Renal pelvis (tissue), 1 donor: ENCODE measurements at regions not wholly inside any gene's neighbourhood (a gene's known extent, or its start where the extent isn't known, plus 50 kb on each side); places are given as distances from the start of the nearest gene placed in this dataset.

Experiments
- DNase-seq: peaks from one replicate; pipeline ENCODE4 v3.0.0-alpha.2; 2013

DNA sequence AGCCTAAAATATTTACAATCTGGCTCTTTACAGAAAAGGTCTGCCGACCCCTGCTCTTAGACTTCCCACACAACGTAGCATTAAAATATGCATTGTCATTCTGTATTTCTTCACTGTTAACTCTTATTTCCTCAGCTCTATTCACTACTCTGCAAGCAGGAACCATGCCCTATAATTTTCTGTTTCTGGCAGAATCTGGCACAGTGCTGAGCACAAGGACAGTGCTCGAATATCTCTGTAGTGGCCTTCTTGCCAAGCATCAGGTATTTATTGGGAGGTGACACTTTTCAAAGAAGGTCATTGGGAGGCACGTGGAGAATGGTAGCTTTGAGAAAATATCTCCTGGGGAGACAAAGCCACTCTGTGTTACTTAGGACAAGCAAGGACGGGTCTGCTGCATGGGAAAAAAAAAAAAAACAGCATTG lies 77.9 kb downstream of the PSMG1 start:
- no peak for DNase-seq

DNA sequence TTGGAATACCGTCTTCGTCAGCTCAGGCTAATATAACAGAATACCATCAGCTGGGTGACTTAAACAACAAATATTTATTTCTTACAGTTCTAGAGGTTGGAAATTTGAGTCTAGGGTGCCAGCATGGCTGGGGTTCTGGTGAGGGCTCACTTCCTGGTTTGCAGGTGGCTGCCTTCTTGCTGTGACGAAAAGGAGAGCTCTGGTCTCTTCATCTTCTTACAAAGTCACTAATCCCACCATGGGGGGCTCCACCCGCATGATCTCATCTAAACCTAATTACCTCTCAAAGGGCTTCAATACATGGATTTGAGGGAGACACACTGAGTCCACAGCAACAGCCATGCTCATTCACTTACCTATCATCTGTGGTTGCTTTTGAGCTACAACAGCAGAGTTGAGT lies 78.3 kb downstream of the PSMG1 start:
- no peak for DNase-seq

DNA sequence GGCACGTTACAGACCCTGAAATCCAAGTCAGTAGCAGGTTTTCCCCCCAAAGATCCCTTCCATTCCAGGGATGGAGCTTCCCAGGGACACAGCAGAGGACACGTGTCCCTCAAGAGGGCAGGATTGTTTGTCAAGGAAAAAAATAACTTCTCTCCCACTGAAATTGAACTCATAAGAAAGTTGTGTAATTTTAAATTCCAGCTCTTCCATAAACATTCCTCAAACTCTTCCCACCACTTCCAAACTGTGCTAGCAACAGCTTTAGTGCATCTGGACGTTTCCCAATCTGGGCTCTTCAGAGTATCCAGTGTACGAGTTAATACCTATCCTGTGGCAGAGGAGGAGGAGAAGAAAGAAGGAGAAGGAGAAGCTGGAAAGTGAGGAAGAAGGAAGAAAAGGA lies 79.6 kb downstream of the PSMG1 start:
- no peak for DNase-seq

DNA sequence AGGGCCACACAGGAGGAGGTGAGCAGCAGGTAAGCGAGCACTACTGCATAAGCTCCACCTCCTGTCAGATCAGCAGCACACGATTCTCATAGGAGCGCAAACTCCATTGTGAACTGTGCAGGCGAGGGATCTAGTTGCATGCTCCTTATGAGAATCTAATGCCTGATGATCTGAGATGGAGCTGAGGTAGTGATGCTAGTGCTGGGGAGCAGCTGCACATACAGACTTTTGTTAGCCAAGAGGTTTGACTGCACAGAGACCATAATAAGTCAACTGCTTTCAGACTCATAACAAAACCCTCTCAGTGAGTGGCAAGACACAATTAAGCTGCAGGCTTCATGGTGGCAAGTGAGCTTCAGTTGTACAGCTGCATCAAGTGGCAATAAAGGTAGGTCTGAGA lies 83.4 kb downstream of the PSMG1 start:
- no peak for DNase-seq

DNA sequence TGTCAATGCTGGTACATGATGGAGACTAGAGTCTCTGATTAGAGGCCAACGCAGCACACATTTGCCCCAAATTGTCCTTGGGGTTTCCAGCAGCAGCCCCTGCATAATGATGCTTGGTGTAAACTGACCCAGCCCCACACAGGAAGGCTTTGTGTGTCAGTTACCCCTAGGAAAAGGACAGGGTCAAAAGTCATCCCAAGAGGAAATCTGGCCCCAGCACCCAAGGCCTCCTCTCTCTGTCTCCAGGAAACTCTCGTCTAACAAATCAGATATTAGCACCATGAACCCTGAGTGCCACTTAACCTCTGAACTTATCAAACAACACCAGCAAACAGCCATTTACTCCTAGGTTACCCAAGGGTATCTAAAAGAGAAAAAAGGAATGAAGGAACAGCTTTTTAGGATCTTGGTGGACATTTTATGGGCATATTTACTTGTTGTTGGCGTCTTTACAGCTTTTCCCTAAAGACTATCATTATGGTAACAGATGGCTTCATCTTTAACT lies 84.5 kb downstream of the PSMG1 start:
- peak; percentile 79 for DNase-seq

DNA sequence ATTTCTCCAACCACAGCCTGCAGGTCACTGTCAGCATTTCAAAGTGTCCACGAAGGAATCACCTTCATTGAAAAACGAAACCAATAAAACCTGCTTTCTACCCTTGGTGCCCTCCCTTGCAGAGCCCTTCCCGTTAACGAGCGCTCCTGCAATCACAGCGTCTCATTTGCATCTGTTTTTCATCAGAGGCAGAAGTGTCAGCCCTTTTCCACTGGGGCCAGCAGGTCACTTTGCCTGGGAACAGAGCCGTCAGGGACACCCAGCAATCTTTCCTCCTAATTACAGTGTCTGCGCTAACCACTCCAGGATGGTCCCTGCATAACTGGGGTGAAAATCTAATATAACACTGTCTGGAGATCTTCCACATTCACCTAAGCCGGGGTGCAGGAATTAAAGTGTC lies 85.3 kb downstream of the PSMG1 start:
- no peak for DNase-seq

DNA sequence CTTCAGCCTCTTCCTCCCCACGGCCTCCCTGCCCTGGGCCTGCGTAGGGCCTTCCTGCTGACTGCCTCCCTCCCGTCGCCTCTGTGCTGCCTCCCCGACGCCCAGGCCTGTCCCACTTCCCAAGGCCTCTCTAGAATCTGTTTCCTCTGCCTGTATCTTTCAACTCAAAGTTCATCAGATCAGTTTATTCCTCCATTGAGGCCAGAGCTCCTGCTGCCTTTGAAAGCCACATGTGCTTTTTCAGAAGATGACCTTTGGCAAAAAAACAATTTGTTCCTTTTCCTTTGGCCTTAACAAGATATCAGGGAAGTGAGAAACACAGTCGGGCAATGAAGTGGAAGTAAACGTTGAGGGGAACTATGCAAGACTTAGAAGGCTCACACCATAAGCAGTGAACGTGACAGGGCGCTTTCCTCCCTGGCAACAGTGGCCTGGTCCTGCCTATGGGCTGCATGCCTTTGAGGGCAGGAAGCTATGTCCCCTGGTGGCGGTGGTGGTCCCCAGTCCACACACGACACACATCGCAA lies 85.9 kb downstream of the PSMG1 start:
- no peak for DNase-seq

DNA sequence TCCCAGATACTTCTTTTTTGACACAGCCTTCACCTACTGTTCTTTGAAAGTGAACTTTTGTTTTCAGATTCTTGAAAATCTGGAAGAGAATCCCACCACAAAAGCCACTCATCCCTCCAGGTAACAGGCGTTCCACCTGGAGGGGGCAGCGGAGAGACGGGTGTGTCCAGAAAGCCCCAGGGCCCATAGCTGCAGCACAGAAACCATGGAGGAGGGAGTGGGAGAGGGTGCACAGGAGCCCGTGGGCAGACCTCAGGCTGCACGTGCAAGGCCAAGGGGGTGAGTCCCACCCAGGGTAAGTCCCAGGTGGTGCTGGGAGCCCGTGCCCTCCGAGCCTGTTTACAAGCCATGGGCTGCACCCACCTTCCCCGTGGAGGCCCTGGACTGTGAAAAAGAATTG lies 86.5 kb downstream of the PSMG1 start:
- no peak for DNase-seq

DNA sequence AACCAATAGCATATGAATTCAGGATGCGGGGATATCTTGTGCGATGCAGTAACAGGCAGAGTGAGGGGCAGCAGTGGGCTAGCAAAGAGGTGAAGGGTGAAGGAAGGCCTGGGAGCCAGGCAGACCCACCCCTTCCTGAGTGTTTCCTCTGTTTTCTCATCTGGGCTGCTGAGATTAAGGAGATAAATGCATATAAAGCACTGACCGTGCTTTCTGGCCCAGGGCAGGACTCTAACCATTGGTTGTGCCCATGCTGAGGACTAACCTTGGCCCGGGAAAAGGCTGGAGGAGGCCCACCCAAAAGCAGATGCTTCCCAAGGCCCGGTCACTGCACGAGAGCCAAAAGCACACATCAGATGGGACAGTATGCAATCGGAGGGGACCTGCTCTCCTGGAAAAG lies 87.6 kb downstream of the PSMG1 start:
- no peak for DNase-seq

DNA sequence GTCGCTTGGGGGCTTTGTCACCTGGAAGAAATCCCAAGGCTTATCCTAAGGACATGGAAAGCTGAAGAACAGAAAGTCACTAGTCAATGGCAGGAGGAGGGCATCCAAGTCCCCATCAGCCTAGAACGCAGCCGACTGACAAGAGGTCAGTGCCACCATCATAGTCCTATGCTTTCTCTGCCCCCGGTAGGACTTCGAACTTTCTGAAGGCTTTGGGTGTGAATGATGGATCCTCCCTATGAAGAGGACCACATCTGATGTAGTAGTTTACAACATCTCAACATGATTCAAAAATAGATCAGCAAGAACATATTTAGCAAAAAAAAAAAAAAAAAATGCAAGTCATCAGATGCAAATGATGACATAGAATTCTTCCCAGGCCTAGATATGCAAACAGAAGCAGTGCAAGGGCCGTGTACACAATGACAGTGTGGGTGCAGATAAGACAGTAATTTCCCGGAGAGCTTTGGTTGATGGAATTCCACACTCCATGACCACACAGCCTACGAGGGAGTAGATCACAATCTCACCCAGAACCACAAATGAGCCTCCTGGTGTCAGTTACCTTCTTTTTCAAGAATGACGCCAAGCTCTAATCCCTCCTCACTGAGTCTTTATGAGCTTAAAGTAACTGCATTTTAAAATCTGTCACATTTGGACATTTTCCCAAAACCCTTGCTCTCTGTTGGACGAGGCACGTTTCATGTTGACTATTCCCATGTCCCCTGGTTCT lies 88.2 kb downstream of the PSMG1 start:
- no peak for DNase-seq

DNA sequence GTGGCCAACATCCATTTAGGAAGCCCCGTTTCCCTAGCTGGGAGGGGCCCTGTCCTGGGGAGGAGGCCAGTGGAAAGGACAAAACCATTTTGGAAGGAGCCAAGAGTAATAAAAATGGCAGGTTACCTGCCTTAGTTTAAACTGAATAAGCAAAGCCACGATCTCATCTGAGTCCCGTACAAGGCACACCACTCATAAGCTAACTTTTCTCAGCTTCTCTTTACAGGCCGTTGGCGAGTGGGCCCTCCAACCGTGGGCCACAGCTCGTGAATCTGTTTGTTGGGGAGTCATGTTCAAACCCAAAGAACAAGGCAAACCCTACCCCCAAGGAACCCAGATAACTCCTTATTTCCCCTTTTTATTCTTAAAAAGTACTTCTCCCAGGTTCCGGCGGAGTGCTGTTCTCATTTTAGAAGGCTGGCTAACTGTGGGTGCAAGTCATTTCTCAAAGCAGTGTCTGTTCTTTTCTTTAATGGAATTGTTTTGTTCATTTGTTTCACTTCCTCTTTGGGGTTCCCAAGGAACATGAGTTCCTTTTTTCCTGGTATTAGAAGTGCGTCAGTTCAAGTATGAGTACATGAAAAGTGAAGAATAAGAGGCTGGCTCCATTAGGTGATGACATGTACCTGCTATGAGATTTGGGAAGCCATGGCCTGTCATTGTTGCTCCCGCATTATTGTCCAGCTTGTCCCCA lies 89.0 kb downstream of the PSMG1 start:
- DNase-seq: no peak

DNA sequence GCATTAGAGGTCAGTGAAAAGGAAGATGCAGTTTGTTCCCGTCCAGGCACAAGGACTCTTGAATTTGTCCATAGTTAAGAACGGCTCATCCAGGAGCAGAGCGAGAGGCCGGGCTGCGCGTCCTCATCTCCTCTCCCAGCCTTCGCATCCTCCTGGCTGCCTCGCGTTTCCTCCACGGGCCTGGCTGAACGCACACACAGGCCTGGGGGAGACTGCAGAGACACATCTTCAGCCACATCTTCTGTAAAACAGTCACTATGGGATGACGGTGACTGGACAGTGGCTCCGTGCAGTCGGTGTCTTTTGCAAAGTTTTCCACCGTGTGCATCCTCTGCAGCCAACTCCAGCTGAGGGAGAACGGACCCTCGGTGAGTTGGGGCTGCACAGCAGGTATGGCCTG lies 89.7 kb downstream of the PSMG1 start:
- DNase-seq: no peak

DNA sequence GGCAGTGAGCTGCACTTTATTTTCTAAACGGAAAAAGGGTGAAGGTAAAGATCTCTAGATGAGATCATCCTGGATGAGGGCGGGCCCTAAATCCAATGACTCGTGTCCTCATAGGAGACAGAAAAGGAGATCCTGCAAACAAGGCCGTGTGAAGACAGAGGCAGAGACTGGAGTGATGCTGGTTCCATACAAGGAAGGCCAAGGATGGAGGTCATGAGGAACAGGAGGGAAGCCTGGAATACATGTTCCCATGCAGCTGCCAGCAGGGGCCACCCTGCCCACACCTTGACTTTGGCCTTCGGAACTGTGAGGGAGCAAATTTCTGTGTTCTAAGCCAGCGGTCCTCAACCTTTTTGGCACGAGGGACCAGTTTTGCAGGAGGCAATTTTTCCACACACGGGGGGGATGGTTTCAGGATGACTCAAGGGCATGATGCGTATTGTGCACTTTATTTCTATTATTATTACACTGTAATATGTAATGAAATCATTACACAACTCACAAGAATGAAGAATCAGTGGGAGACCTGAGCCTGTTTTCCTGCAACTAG lies 94.3 kb downstream of the PSMG1 start:
- no peak for DNase-seq

DNA sequence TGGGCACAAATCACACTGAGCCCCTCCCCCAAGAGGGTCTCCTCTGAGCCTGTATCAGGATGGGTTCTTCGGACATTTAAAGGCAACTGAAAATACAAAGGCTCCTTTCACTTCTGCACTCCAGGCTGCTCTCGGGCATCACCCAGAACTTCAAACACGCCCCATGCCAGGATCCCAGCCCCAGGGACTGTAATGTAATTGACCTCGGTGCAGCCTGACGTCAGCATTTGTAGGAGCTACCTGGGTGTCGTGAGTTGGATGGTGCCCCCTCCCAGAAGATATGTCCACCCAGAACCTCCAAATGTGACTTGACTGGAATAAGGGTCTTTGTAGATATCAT lies 95.2 kb downstream of the PSMG1 start:
- DNase-seq: no peak

DNA sequence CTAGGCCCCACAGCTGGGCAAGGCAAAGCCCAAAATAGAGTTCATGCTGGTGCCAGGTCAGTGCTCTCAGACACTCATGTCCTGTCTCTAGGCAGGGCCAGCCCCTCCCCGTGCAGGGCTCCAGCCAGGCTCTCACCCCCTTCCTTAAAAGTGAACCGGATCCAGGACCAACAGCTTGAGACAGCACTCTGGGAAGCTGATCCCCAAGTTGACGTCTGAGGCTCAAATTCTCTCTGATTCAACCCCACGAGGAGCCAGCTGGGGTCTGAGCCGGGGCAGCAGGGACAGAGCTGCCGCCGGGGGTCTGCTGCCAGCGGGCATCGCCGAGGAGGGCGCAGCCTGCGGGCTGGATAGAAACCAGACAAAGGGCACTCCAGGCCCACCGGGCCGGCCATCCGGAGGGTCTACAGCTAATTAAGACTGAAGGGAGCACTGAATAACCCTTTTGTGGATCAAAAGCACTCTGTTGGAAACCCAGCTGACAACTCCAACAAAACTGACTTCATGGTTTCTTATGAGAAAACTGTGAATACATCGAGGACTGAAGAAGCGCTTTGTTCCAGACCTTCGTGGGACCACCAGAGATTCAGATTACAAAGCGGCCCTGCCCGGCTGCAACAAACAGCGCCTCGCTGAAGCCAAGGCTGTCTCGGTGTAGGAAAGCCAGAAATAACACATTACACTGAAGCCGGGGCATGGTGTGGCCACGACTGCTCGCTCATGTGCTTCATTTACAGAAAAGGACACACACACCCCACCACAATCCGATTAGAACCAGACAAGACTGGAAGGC lies 95.8 kb downstream of the PSMG1 start:
- no peak for DNase-seq

DNA sequence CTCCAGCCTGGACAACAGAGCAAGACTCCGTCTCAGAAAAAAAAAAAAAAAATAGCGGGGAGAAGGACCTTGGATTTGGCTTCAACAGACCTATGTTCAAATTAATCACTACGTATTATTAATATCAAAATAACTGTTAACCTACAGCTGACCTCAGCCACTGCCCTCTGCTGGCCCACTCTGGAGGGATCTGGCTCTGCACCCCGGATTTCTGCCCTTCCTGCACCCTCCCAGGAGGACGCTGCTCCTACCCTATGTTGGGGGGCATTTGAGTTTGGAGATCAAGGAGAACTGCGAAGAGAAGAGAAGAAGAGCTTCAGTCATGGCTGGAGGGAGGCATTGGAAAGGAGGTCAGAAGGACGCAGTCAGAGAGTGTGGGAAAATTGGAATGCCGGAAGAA lies 96.7 kb downstream of the PSMG1 start:
- DNase-seq: no peak

DNA sequence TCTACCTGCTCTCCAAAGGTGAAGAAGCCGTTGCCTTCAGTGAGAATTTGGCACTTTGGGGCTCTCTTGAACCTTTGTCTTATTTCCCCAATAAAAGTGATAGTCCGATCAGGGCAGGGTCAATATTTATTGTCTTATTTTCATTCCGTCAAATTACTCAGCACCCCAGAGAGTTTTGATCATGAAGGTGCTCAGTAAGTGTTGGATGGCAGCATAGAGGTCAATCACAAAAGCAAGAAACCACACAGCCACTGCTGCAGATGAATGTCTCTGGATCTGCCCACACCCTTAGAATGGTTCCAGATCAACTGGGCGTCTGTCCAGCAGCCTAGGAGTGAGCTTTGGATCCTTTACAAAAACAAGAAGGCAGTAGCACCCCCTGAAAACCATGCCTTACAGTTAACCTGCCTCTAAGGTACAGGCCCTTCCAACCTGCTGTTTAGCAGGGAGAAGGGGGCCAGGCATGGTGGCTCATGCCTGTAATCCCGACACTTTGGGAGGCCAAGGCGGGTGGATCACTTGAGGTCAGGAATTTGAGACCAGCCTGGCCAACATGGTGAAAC lies 97.3 kb downstream of the PSMG1 start:
- no peak for DNase-seq

DNA sequence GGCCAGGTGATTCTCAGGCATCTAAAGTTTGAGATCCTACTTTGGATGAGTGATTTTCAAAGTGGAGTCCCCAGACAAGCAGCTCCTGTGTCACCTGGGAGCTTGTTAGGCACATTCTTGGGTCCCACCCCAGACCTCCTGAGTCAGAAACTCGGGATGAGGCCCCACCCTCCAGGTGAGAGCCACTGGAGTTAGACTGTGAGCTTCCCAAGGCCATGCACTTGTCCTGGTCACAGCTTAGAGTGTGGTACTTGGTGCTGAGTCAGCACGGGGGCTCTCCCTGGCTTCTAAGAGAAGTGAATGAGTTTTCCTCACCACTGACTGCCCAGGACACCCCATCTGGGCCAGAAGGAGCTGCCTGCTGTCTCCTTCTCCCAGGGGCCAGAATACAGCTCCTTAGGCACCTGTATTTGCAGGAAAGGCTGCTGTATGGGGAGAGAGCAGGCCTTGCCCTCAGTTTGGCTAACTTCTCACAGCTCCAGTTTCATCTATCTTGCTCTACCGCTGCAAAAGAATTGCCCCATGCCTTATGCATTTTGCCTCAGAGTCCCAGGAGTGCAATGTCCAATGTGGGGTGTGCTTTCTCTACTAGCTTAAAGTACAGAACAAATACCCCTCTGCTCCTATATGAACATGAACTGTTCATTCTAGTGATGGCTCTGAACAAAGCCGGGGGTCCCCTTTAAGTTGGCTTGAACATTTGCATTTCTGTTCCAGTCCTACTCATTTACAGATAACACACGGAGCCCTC lies 98.1 kb downstream of the PSMG1 start:
- no peak for DNase-seq

DNA sequence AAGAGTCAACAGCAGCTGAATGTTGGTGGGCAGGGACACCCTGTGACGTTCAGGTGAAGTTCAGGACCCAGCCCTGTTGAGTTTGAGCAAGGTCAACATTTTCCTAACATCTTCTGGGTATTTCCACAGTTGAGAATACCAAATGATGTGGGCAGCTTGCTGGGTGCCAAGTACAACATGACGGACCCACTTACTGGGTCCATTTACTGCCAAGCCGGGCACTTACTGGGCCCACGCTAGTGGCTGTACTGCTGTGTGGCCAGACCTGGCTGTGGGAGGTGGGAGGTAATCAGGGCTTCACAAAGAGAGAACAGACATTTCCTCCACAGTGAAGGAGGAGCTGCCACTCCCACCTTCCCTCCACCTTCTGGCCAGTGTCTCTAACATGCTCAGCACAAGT lies 99.2 kb downstream of the PSMG1 start:
- DNase-seq: no peak

DNA sequence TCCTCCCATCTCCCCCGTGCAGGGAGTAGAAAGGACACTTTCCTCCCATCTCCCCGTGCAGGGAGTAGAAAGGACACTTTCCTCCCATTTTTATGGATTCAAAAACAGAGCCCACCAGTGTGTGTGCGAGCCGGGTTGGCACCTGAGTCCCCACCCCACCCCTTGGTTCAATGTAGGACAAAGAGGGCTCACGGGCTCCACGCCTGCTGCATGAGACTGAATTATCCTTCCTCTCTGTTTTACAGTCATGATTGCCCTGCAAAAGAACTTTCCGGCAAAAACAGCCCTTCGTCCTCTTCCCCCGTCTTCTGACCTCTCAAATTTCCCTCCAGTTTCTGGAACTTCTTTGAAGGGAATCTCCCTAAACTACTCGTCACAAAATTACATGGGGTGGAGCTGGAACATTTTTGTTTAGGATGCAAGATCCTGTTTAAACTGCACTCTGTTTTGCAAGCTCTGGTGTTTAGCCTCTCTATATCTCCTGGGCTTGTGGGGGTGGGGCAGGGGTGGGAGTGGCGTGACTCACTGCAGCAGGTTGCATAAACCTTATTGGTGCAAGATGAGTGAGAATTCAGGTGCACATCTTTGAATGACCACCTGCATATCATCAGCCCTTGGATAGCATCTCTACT lies 99.8 kb downstream of the PSMG1 start:
- no peak for DNase-seq
